Kidney (tissue), 13 donors: ENCODE measurements at regions not wholly inside any gene's neighbourhood (a gene's known extent, or its start where the extent isn't known, plus 50 kb on each side); places are given as distances from the start of the nearest gene placed in this dataset.

Experiments
- DNase-seq, 5 donors: peaks; one replicate each; pipeline ENCODE4 v3.0.0-alpha.2; 2013 to 2020
- FAIRE-seq: peaks from 2 replicates; lab custom pipeline; 2012; peaks lifted over from hg19 to GRCh38; lab: Jason Lieb, UNC
- H3K27ac ChIP-seq, 2 donors: one replicate each; pipeline ENCODE4 v1.7.0; 2013; ENCODE audit warnings: low read depth in 2 of 2, low read length in 2 of 2, inconsistent platforms in 1 of 2
- H3K27me3 ChIP-seq: one replicate; pipeline ENCODE4 v1.7.1; 2013; ENCODE audit warnings: low read length, inconsistent platforms; ENCODE audit not compliant: control insufficient read depth, insufficient read depth
- H3K36me3 ChIP-seq, 3 donors: one replicate each; pipeline versions ENCODE4 v1.7.0 to v1.7.1; 2013; ENCODE audit warnings: low read length in 3 of 3, control low read depth in 1 of 3, inconsistent platforms in 1 of 3; ENCODE audit not compliant: insufficient read depth in 3 of 3, control insufficient read depth in 2 of 3
- H3K4me1 ChIP-seq, 3 donors: one replicate each; pipeline versions ENCODE4 v1.7.0 to v1.7.1; 2013; ENCODE audit warnings: low read length in 3 of 3, inconsistent platforms in 1 of 3, low read depth in 1 of 3; ENCODE audit not compliant: control insufficient read depth in 2 of 3, insufficient read depth in 2 of 3
- H3K4me3 ChIP-seq, 3 donors: one replicate each; pipeline versions ENCODE4 v1.7.0 to v1.8.1; 2013; ENCODE audit warnings: low read length in 3 of 3, control low read depth in 1 of 3, inconsistent platforms in 1 of 3
- H3K9ac ChIP-seq, 3 donors: one replicate each; pipeline versions ENCODE4 v1.7.0 to v1.7.1; 2013; ENCODE audit warnings: low read length in 3 of 3, control low read depth in 1 of 3, inconsistent platforms in 1 of 3
- H3K9me3 ChIP-seq, 3 donors: one replicate each; pipeline versions ENCODE4 v1.7.0 to v1.7.1; 2013; ENCODE audit warnings: low read length in 3 of 3, control low read depth in 1 of 3, inconsistent platforms in 1 of 3; ENCODE audit not compliant: control insufficient read depth in 2 of 3, insufficient read depth in 1 of 3
- CTCF ChIP-seq: IDR thresholded peaks from 3 replicates; pipeline ENCODE4 v1.5.1; 2012; ENCODE audit warnings: mild to moderate bottlenecking, moderate library complexity, borderline replicate concordance; ENCODE audit not compliant: insufficient read depth; ENCODE audit errors: extremely low read depth
- intact Hi-C: fragments of 100-400 bp; cut with DNase I; formaldehyde crosslinking; loops from one replicate; pipeline ENCODE4 v1.11.1; 2022
- donor health status: control.
- donor health status: control.
- donor health status: control.
- donor health status: control.
- donor health status: control.
- donor health status: DM: yes; HTN: yes; CAD: no.
- donor health status: Normal renal cell carcinoma (clear cell type).

- Histone ChIP-seq H3K9ac (no peak overlapping the region), H3K27ac (no peak overlapping the region), H3K4me1 (no peaks in the 10 kb centered on the region), H3K9me3 (no peaks in the 10 kb centered on the region), H3K36me3 (no peaks in the 10 kb centered on the region), H3K4me3 (no peak overlapping the region), H3K27me3 (no peaks in the 10 kb centered on the region)
- intact Hi-C loops: no loop called here
- TF ChIP-seq CTCF: no peak
- FAIRE-seq (no peak), DNase-seq (no peak)
These were observed 1251.0 kb downstream of the PCDH18 start for GRCh38 chr4:136281307-136281706.

GRCh38 chr4:136277741-136278140, 1254.6 kb downstream of the PCDH18 start:
- no peaks in the 10 kb centered on the region for H3K4me1 ChIP-seq
- no peak overlapping the region for H3K4me3 ChIP-seq
- DNase-seq (no peak), FAIRE-seq (no peak)
- no peaks in the 10 kb centered on the region for H3K27me3 ChIP-seq
- TF ChIP-seq CTCF: no peak
- H3K9ac ChIP-seq: no peak overlapping the region
- no peak overlapping the region for H3K27ac ChIP-seq
- no peaks in the 10 kb centered on the region for H3K9me3 ChIP-seq
- no peaks in the 10 kb centered on the region for H3K36me3 ChIP-seq
- intact Hi-C loops: no loop called here

- Histone ChIP-seq H3K9me3 (no peaks in the 10 kb centered on the region), H3K36me3 (no peaks in the 10 kb centered on the region), H3K27me3 (no peaks in the 10 kb centered on the region), H3K27ac (no peak overlapping the region), H3K4me1 (no peaks in the 10 kb centered on the region), H3K9ac (no peak overlapping the region), H3K4me3 (no peak overlapping the region)
- TF ChIP-seq CTCF: no peak
- no peak for DNase-seq
- FAIRE-seq: no peak
- intact Hi-C loops: no loop called here
These were observed 1285.4 kb downstream of the PCDH18 start for GRCh38 chr4:136246876-136247275.

GRCh38 chr4:136241221-136241986, 1290.9 kb downstream of the PCDH18 start:
- Histone ChIP-seq H3K27me3 (no peaks in the 10 kb centered on the region), H3K9me3 (no peaks in the 10 kb centered on the region)
- no peak for FAIRE-seq

More at GRCh38 chr4:136241221-136241986, 1290.9 kb downstream of the PCDH18 start:
- no peak overlapping the region for H3K9ac ChIP-seq
- H3K4me3 ChIP-seq: no peak overlapping the region
- H3K36me3 ChIP-seq: no peaks in the 10 kb centered on the region
- intact Hi-C loops: no loop called here
- no peak overlapping the region for H3K27ac ChIP-seq
- no peaks in the 10 kb centered on the region for H3K4me1 ChIP-seq
- no peak for DNase-seq
- TF ChIP-seq CTCF: no peak
